Anterior cingulate cortex (tissue), 58 donors: ENCODE measurements at regions not wholly inside any gene's neighbourhood (a gene's known extent, or its start where the extent isn't known, plus 50 kb on each side); places are given as distances from the start of the nearest gene placed in this dataset.
"Not testable (repeated sequence)": the region's sequence is repeated elsewhere in the genome, so short reads cannot be mapped to it uniquely, and the experiment has no call there.

Experiments used
- DNase-seq, 58 donors: peaks; one replicate each; lab custom pipeline; 2025; lab: John Stamatoyannopoulos, UW

DNA sequence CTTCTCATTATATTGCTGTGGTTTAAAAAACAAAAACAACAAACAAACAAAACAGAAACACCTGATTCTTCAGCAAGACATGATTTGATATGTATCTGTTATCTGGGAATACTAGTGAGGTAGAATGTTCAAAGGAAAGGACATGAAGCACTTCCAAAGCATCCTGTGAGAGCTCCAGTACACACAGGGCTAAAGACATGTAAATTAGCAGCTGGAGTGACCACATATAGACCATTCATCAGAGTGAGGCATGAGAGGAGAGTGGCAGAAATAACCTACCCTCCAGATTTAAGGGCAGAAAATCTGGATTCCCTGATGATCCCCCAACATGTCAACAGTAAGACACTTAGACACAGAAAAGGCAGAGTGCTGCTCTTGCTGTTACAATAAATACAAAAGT, 260.5 kb upstream of the CHRM3 start:
- peak in 1 of 58 donors; percentile 3 for DNase-seq

DNA sequence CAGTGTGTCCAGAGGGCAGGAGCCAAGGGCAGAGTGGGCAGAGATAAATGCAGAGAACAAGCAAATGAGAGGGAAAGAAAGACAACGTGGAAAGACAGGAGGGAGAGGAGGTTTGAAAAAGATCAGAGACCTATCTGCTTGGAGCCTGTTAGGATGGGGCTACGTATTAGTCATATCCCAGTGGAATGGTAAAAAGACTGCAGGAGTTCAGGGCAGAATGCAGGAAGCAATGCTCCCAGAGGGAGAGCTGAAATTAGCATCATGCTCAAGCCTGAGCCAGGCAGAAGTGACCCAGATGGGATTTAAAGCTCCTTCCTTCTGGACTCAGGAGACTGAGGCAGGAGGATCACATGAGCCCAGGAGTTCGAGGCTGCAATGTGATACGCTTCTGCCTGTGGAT, 261.3 kb upstream of the CHRM3 start:
- peak in 2 of 58 donors; percentile 10 to 21 for DNase-seq

DNA sequence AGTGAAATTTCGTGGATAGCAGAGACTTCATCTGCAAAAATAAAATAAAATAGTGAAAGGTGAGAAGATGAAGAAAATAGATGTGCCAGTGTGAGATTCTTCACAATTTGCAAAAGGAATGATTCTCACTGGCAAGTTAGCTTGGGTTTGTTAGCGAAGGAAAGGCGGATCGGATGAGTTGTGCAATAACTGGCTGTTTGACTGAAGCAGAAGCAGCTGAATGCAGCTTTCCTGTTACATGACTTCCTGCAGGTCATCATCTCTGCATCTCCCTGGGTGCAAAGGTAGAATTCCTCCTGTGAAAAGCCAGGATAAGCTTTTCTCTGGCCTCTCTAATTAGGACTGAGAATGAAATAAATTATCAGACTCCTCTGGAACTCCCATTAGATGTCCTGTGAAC, 263.1 kb upstream of the CHRM3 start:
- DNase-seq, result no peak

DNA sequence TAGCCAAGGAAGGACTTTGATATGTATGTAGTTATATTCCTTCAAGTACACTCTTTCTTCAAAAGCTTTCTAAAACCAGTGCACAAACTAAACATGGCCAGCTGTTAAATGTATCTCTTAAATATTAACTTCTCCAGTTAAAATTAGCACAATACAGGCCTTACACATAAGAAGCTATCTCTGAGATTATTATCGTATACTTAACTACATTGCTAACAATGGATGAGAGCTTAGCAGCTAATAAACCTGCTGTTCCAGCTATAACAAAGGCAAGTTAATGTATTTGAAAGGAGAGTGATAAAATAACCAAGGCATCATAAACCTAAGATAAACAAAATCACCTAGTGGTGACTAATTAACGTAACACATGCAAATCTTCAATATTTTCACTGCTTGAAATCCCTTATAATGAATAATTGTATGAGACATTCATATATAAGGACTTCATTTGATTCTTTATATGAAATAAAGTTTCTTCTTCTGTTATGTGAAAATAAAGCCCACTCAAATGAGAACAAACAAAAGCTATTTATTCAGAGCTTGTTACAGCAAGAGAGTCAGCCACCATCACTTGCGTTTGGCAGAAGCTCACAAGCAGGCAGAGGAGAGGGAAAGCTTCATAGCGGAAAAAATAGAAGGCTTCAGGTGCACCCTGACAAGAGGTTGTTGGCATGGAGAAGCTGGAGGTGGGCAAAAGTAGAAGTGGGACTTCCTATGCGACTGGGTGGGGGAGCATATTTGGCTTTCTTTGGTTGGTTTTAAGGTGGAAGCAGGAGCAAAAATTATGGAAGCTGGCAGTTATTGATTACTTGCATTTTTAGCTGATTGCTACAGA, 274.1 kb upstream of the CHRM3 start:
- DNase-seq, result no peak

DNA sequence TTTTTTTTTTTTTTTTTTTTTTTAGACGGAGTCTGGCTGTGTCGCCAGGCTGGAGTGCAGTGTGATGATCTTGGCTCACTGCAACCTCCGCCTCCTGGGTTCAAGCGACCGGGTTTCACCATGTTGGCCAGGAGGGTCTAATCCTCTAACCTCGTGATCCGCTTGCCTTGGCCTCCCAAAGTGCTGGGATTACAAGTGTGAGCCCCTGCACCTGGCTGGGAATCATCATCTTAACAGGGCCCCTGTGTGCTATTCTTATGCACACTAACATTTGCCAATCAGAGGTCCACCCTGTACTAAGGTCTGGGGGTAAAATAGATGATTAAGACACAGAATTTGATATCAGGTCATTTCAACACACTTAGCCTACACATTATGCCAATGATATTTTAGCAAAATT, 278.7 kb upstream of the CHRM3 start:
- DNase-seq, result no peak

DNA sequence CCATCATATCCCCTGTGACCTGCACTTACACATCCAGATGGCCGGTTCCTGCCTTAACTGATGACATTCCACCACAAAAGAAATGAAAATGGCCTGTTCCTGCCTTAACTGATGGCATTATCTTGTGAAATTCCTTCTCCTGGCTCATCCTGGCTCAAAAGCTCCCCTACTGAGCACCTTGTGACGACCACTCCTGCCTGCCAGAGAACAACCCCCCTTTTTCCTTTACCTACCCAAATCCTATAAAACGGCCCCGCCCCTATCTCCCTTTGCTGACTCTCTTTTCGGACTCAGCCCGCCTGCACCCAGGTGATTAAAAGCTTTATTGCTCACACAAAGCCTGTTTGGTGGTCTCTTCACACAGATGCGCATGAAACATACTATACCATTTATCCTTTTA, 279.7 kb upstream of the CHRM3 start:
- DNase-seq, result not testable (repeated sequence)

DNA sequence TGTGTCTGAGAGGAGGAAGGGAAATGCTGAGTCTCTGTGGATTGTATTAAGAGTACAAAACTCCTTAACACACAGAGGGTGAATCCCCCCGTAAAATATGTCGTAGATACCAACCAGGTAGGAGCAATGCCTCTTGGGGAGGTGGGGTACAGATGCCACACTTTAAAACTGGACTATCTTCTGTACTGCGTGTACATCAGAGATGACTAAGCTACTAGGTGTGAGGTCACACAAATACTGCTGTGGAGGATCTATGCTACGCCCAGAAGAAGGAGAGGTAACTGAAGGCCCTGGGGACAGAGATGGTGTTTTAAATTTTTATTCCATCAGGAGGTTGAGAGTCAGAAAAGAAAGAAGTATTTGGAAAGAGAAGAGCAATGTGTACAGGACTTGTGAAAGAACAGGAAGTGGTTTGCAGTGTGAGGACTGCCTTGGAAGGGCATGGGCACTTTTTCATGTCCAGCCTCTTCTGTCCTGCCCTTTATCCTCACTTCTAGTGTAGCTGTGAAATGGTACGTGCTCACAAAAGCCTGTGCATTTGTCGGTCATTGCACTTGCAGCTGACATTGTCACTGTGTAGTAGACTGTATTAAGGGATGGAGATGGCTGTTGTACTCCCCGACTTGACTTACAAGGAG, 287.8 kb upstream of the CHRM3 start:
- DNase-seq, result no peak

DNA sequence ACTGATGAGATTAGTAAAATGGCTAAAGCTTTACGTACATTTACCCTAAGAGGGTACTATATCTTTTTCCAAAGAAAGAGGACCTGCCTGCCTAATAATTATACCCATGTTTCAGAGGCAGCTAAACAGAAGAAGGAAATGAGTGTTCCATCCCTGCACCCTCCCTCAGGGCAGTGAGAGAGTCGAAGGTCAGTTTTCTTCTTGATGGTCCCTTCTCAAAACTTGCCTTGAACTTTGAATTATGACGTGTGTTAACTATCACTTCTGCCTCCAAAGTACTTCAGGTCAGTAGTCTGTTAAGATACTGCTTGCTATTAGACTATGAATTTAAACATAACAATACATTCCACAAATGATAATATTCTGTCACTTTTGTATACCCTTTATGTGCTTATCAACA, 294.8 kb upstream of the CHRM3 start:
- no peak for DNase-seq

DNA sequence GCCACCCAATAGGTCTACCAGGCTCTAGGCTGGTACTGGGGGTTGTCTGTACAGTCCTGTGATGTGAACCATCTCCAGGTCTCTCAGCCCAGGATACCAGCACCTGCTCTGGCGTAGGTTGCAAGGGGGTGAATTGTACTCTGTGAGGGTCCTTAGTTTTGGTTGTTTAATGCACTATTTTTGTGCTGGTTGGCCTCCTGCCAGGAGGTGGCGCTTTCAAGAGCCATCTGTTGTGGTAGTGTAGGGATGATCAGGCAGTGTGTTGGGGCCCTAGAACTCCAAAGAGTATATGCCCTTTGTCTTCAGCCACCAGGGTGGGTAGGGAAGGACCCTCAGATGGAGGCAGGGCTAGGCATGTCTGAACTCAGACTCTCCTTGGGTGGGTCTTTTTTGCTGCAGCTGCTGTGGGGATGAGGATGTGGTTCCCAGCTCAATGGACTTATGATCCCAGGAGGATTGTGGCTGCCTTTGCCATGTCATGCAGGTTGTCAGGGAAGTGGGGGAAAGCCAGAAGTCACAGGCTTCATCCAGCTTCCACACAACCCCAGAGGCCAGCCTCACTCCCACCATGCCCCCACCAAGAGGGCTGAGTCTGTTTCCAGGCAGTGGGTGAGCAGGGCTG, 301.8 kb upstream of the CHRM3 start:
- DNase-seq, result no peak

DNA sequence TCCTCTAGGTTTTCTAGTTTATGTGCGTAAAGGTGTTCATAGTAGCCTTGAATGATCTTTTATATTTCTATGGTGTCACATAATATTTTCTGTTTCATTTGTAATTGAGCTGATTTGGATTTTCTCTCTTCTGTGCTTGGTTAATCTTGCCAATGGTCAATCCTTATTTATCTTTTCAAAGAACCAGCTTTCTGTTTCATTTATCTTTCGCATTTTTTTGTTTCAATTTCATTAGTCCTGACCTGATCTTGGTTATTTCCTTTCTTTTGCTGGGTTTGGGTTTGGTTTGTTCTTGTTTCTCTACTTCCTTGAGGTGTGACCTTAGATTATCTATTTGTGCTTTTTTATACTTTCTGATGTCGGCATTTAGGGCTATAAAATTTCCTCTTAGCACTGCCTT, 304.4 kb upstream of the CHRM3 start:
- not testable (repeated sequence) for DNase-seq

DNA sequence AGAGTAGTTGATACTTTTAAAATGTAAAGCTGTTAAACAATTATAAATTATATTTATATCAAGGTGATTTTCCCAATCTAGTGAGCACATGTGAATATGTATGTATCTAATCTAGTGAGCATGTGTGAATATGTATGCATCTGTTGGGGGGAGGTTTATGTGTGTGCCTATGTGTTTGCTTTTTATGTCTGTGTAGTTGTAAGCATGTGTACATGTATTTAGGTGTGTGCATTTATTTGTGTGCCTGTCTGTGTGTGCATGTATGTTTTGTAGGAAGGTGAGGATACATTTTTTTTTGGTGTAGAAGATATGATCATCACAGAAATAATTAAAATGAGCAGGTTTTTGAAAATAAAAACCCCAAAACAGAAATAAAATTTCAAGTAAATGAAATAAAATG, 318.9 kb upstream of the CHRM3 start:
- DNase-seq, result no peak

DNA sequence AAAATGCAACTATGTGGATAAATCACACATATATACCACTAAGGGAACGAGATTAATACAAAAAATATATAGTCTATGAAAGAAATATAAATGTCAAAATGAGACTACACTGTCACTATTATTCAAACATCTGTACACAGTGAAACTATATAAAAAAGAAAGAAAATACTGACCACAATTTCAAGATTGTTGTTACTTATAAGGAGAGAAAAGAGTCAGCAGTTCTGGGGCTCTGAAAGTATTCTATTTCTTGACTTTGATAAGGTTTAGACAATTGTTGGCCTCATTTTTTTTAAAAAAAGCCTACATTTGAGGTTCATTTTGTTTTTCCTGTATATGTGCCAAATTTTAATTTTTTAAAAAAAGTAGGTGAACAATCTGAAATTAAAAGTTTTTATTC, 319.3 kb upstream of the CHRM3 start:
- DNase-seq, result no peak

DNA sequence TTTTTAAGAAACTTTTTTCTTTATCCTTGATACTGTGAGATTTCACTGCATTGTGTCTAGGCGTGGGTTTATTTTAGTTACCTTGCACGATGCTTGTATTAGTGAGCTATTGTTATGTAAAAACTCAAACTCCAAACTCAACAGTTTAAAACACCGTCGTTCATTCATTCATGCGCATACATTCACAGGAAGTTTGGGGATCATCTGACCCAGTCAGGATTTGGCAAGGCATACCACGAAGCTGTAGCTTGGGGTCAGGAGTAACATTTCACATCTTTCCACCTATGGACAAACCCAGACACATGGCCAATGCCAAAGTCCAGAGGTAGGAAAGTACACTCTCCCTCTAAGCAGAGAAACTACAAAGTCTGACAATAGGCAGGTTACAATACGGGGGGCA, 324.6 kb upstream of the CHRM3 start:
- DNase-seq, result no peak

DNA sequence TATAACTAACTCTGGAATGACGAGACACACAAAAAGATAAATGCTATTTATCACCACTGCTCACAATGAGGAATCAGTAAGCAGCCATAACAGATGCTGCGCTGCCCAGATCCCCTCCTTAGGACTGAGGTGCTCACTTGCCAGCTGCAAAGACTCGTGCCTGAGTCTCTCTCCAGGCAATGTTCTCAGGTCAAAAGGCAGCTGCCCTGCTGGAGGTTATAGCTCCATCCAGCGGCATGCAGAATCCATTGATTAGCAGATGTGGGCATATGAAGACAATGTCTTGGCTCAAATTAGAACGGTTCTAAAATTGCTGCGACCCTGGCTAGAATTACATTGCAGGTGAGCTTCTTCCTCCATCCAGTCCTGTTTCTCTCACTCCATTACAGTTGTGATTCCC, 328.2 kb upstream of the CHRM3 start:
- no peak for DNase-seq

DNA sequence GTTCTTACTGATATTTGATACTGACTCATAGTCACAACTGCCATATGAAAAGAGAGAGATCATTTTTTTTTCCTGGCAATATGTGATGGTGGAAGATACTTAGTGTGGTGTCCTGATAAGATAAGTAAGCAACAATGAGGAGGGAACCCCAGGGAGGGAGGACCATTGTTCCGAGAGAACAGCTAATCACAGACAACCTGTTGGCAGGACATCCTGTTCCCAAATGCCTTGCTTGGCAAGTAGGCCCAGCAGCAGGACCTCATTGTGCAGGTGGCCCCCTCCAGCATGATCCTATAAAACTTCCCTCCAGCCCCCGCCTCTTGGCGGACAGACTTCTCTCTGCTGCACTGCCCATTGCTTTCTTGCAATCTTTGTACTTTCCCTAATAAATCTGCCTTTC, 329.4 kb upstream of the CHRM3 start:
- DNase-seq, result no peak

DNA sequence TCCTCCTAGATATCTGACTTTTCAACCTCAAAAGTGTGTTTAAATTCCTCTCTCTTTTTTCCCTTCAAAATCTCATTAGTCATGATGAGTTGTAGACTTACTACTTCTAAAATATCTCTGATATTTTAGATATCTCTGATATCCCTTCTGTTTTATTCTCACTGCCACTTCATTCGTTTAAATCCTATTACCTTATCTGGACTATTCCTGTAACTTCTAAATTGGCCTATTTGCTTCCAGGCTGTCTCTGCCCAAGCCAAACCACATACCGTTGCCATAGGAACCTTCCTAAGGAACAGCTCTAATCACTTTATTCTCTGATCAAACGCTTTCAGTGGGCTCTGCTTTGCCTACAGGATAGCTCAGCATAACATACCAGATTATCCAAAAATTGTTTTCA, 333.1 kb upstream of the CHRM3 start:
- DNase-seq, result no peak

DNA sequence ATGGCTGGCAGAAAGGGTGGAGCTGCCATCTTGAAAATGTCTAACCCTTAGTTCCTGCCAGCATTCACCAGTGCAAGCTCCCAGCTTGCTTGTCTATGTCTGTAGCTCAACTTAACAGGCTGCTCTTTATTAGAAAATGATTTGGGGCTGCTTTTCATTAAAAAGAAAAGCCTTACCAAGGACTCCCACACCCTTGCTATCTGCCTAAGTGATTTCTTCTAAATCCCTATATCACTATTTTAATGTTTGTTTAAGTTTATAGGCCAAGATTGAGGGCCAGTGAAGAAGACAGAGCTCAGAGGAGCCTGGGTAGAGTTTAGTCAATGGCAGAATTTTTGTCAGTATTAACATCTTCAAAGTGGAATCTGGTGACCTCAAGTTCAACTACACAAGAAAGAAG, 336.8 kb upstream of the CHRM3 start:
- no peak for DNase-seq

DNA sequence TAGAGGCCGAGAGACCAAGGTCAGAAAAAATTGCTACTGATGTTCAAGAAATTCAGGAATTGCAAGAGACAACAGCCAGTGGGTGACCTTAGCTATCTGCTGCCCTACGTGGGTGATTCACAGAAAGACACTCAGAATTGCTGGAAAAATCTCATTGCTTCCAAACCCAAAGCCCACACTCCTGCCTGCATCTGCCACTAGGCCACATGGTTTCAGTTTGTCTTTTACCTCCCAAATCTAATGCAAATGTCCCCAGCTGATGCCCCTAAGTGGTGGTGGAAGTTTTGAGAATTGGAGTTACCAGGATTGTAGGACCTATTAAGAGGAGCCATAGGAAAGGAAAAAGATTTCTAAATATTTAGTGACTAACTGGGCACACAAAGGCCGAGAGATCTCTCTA, 341.5 kb upstream of the CHRM3 start:
- no peak for DNase-seq

DNA sequence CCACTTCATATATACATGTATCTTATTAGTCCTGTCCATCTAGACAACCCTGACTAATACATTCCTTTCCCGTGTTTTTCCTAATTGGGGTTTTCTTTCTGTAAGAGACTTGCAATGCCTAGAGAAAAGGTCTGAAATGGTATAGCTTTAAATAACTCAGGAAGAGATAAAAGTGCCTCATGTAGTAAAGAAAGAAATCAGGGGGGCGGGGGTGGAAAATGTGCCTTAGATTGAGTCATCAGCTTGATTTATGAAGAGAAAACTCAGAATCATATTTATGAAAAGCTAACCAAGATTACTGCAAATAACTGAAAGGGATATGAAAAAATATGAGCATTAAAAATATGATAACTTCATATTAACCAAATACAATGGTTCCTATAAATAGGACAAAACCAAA, 345.8 kb upstream of the CHRM3 start:
- peak in 1 of 58 donors; percentile 5 for DNase-seq

DNA sequence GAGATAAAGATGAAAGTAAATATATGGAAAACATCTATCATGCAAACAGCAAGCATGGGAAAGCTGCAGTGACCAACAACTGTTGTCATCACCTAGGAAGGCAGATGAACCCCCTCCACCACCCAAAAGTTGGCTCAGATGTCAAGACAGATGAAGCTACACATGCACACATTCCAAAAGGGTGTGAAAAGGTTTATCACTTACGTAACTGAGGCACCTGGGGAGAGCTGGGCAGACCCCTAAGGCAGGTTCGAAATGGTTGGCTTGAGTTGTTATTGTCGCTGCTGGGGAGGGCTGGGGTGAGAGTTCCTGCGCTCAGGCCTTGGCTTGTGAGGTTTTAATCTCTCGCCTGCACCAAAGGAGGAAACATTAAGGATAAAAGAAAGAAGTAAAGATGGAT, 355.1 kb upstream of the CHRM3 start:
- DNase-seq, result no peak

DNA sequence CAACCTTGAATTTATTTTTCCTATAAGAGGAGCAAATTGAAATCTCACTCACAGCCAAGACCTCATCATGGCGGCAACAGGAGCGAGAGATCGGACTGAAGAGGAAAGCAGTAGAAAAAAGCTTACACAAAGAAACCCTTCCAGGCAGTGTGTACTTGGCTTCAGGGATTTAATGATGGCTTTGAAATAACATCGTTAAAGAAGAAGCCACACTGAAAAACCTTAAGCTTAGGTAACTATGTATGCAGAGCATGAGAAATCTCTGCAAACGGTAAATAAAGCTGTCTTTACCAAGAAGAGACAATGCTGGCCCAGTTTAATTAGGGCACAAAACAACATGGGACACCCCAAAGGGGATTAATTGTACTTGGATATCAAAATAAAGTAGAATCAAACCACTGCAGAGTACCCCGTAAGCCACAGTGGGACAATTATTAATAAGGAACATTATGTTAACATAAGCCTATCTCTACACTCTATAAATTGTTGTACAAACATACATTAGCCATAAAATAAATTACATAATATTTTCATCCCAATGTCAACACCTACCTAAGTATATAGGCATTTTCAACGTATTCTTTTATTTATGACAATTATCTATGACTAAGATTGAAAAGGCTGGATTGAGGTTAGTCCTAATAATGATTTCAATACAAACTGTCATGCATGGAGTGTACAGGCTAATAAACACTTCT, 360.2 kb upstream of the CHRM3 start:
- no peak for DNase-seq
